NB4 (cell line): ENCODE measurements at regions not wholly inside any gene's neighbourhood (a gene's known extent, or its start where the extent isn't known, plus 50 kb on each side); places are given as distances from the start of the nearest gene placed in this dataset.
"Not testable (repeated sequence)": the region's sequence is repeated elsewhere in the genome, so short reads cannot be mapped to it uniquely, and the experiment has no call there.

Experiments
- DNase-seq: peaks from one replicate; pipeline ENCODE4 v3.0.0; 2010; ENCODE audit warnings: low read depth
- H3K4me3 ChIP-seq: one replicate; pipeline ENCODE4 v1.5.1; 2011; ENCODE audit warnings: mild to moderate bottlenecking, low read depth, low read length, moderate library complexity
- MYC ChIP-seq: IDR thresholded peaks from 2 replicates; pipeline ENCODE4 v1.6.1; 2011; ENCODE audit warnings: low read depth, low read length
- POLR2A ChIP-seq: IDR thresholded peaks from 2 replicates; pipeline ENCODE4 v1.6.1; 2011; ENCODE audit warnings: mild to moderate bottlenecking; ENCODE audit not compliant: insufficient read length; ENCODE audit errors: extremely low read depth
- TF ChIP-seq, protein P1 (sequence below): IDR thresholded peaks from one replicate; pipeline ENCODE4 v1.5.1; 2012; ENCODE audit warnings: low read depth, low read length
- TF ChIP-seq, protein P2 (sequence below): IDR thresholded peaks from 2 replicates; pipeline ENCODE4 v1.6.1; 2011; ENCODE audit warnings: low read depth, low read length

DNA sequence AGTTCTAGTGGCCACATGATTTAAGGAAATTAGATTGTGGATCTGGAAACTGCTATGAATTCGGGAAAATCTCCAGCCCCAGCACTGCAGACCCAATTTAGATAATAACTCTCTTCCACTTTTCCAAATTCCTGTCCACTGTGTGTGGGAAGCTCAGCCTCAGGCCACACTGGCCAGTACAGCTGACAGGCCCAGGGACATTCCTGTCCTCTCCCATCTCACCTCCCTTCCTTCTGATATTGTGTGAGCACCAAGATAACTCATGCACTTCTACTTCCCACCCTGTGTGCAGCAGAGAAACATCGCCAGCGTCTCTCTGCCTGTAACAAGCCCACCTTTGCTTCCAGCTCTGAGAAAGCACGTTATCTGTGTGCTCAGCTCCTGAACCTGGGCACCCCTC is 145.1 kb upstream of the RREB1 start:
- H3K4me3 ChIP-seq = no peak overlapping the region
- TF ChIP-seq, protein P1, sequence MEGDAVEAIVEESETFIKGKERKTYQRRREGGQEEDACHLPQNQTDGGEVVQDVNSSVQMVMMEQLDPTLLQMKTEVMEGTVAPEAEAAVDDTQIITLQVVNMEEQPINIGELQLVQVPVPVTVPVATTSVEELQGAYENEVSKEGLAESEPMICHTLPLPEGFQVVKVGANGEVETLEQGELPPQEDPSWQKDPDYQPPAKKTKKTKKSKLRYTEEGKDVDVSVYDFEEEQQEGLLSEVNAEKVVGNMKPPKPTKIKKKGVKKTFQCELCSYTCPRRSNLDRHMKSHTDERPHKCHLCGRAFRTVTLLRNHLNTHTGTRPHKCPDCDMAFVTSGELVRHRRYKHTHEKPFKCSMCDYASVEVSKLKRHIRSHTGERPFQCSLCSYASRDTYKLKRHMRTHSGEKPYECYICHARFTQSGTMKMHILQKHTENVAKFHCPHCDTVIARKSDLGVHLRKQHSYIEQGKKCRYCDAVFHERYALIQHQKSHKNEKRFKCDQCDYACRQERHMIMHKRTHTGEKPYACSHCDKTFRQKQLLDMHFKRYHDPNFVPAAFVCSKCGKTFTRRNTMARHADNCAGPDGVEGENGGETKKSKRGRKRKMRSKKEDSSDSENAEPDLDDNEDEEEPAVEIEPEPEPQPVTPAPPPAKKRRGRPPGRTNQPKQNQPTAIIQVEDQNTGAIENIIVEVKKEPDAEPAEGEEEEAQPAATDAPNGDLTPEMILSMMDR = no peak
- TF ChIP-seq MYC (no peak), POLR2A (no peak)
- TF ChIP-seq, protein P2, sequence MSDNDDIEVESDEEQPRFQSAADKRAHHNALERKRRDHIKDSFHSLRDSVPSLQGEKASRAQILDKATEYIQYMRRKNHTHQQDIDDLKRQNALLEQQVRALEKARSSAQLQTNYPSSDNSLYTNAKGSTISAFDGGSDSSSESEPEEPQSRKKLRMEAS = no peak
- DNase-seq = no peak

DNA sequence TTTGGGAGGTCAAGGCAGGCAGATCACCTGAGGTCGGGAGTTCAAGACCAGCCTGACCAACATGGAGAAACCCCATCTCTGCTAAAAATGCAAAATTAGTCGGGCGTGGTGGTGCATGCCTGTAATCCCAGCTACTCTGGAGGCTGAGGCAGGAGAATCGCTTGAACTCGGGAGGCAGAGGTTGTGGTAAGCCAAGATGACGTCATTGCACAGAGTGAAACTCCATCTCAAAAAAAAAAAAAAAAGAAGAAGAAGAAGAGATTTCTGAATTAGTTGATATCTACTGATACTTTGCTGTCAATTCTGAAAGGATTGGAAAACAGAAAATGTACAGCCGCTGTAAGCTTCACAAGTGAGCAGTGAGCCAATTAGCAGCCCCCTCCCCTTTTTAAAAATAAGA is 144.4 kb upstream of the RREB1 start:
- not testable (repeated sequence) for H3K4me3 ChIP-seq
- DNase-seq = peak; percentile 52

DNA sequence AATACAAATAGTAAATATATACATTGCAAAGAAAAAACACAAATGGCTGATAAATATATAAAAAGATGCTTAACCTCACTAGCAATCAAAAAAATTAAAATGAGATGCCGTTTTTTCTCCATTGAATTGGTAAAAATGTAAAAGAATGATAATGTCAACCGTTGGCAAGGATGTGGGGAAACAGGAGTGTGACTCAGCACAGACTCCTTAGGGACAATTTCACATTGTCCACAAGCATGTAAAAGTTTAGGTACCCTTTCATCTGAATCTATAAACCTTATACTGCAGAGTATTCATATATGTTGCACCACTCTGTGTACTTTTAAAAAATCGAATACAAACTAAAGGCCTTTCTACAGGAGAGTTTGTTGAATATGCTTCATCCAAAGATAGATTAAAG is 143.1 kb upstream of the RREB1 start:
- TF ChIP-seq POLR2A = no peak
- TF ChIP-seq, protein P2 = no peak
- TF ChIP-seq MYC = no peak
- TF ChIP-seq, protein P1 = no peak
- no peak overlapping the region for H3K4me3 ChIP-seq
- DNase-seq = peak; percentile 82

DNA sequence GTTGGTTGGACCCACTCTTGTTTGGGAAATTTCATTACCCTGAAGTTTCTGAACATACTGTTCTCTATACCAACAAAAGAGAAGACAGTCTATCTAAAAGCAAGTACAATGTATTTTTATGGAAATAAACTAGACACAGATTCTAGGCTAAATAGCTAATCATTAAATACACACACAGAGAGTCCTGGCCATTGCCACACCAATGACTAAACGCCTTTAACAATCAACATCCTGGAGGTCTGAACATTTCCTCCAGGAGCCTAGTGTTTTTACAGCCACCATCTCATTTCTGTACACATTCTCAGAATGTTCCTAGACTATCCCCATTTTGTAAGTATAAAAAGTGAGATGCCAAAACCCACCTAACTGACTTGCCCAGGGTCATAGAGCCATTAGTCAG is 141.6 kb upstream of the RREB1 start:
- no peak for TF ChIP-seq POLR2A
- TF ChIP-seq, protein P1 = no peak
- no peak for TF ChIP-seq MYC
- TF ChIP-seq, protein P2 = no peak
- no peak overlapping the region for H3K4me3 ChIP-seq
- DNase-seq = no peak

DNA sequence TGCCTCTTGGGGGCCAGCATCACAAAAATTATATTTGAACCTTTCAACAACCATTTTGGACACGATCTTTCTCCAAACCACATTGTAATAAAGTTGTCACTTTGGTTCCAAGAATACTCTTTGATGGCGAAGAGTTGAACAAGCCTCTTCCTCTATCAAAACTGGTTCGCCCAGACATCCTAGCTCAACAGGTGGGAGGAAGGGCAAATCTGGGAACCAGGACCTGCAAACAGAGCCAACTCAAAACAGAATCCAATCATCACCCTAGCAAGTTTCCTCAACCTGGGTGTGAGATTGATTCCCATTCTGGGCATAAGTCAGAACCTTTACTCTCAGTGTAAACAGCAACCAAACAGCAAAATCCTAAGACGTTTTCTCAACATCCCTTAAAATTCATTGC is 141.2 kb upstream of the RREB1 start:
- no peak for DNase-seq
- TF ChIP-seq MYC (no peak), POLR2A (no peak)
- TF ChIP-seq, protein P2 = no peak
- TF ChIP-seq, protein P1 = no peak
- no peak overlapping the region for H3K4me3 ChIP-seq

DNA sequence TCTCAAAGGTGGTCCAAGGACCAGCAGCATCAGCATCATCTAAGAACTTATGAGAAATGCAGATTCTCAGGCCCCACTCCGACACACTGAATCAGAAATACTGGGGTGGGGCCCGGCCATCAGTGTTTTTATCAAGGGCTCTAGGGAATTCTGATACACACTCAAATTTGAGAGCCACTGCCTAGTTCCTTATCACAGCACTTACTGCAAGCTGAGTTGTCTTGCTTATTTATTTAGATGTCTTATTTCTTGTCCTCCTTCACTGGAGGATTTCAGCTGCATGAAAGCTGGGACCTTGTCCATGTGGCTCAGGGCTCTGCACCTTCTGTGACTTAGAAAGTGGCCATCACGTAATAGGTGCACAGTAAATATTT is 139.4 kb upstream of the RREB1 start:
- TF ChIP-seq, protein P1 = no peak
- TF ChIP-seq, protein P2 = no peak
- TF ChIP-seq MYC (no peak), POLR2A (no peak)
- DNase-seq = no peak
- no peak overlapping the region for H3K4me3 ChIP-seq
